ENCODE measurements at regions not wholly inside any gene's neighbourhood (a gene's known extent, or its start where the extent isn't known, plus 50 kb on each side); places are given as distances from the start of the nearest gene placed in this dataset.
"Not testable (repeated sequence)": the region's sequence is repeated elsewhere in the genome, so short reads cannot be mapped to it uniquely, and the experiment has no call there.

DNA sequence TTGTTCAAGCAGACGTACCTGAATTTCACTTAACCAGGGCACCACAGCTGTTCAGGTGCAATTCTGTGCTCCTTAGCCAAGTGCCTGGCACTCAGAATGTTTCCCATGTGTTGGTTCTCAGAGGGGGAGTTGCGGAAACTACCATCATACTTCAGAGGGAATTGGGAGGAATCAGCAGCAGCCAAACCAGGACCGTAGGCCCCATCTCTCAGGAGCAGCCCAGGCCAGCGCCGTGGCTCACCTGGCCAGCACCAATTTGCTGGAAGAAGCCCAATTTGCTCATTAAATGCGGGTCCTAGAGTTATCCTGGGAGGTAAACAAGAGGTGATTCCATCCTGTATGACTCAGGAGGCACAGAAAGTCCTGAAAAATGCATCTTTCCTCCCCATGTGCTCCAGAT lies 435.4 kb downstream of the BRD1 start:
- Histone ChIP-seq H3K4me2 (ENCODE audit: low read depth, low read length, poor library complexity, severe bottlenecking) (no peak overlapping the region), H3K36me3 (ENCODE audit: insufficient read depth, low read length) (no peaks in the 10 kb centered on the region), H3K9me3 (ENCODE audit: insufficient read depth, low read depth, low read length) (no peaks in the 10 kb centered on the region; the same call in 1 of the 2 replicates), H3K79me2 (ENCODE audit: insufficient read depth, low read length) (no peaks in the 10 kb centered on the region), H3K9me2 (replicated peaks; ENCODE audit: low read depth, low read length) (no peaks in the 10 kb centered on the region), H3K9ac (ENCODE audit: low read depth, low read length, poor library complexity, severe bottlenecking) (no peak overlapping the region), H2AFZ (ENCODE audit: low read length) (no peak overlapping the region), H3K4me1 (ENCODE audit: insufficient read depth, low read length, poor library complexity, severe bottlenecking) (no peaks in the 10 kb centered on the region), H4K20me1 (ENCODE audit: insufficient read depth, low read length, poor library complexity, severe bottlenecking) (no peaks in the 10 kb centered on the region), H3K4me3 (ENCODE audit: low read length, poor library complexity, severe bottlenecking) (no peak overlapping the region), H3F3A (ENCODE audit: low read depth) (no peaks in the 10 kb centered on the region), H3K27me3 (ENCODE audit: insufficient read depth, low read length, poor library complexity, severe bottlenecking) (no peaks in the 10 kb centered on the region)
- TF ChIP-seq, protein P1, sequence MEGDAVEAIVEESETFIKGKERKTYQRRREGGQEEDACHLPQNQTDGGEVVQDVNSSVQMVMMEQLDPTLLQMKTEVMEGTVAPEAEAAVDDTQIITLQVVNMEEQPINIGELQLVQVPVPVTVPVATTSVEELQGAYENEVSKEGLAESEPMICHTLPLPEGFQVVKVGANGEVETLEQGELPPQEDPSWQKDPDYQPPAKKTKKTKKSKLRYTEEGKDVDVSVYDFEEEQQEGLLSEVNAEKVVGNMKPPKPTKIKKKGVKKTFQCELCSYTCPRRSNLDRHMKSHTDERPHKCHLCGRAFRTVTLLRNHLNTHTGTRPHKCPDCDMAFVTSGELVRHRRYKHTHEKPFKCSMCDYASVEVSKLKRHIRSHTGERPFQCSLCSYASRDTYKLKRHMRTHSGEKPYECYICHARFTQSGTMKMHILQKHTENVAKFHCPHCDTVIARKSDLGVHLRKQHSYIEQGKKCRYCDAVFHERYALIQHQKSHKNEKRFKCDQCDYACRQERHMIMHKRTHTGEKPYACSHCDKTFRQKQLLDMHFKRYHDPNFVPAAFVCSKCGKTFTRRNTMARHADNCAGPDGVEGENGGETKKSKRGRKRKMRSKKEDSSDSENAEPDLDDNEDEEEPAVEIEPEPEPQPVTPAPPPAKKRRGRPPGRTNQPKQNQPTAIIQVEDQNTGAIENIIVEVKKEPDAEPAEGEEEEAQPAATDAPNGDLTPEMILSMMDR (conservative IDR thresholded peaks at IDR 0.05; ENCODE audit: low read length) = no peak
- no peak for TF ChIP-seq EZH2phosphoT487 (IDR thresholded peaks at IDR 0.05; ENCODE audit: borderline replicate concordance)

DNA sequence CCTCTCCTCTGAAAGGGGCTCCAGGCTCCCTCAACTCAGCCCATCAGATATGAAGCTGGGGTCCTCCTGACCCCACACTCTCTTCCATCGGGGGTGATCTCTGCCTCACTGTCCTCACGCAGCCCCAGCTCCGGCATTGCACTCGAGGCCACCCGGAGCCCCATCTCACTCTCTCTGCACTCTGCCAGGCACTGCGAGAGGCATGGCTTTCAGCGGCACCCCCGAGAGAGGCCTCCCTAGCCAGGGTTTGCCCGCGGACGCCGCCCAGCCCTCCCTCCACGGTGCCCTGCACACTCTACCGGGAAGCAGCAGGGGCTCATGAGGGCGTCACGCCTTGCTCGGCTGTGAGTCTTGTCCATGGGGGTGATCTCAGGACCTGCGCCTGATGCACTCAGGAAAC lies 436.2 kb downstream of the BRD1 start:
- H2AFZ ChIP-seq (ENCODE audit: low read length) = no peak overlapping the region
- H4K20me1 ChIP-seq (ENCODE audit: insufficient read depth, low read length, poor library complexity, severe bottlenecking) = no peaks in the 10 kb centered on the region
- no peaks in the 10 kb centered on the region for H3K36me3 ChIP-seq (ENCODE audit: insufficient read depth, low read length)
- no peak for TF ChIP-seq EZH2phosphoT487 (IDR thresholded peaks at IDR 0.05; ENCODE audit: borderline replicate concordance)
- TF ChIP-seq, protein P1 (conservative IDR thresholded peaks at IDR 0.05; ENCODE audit: low read length) = no peak
- H3K4me3 ChIP-seq (ENCODE audit: low read length, poor library complexity, severe bottlenecking) = no peak overlapping the region
- no peaks in the 10 kb centered on the region for H3K79me2 ChIP-seq (ENCODE audit: insufficient read depth, low read length)
- H3K9ac ChIP-seq (ENCODE audit: low read depth, low read length, poor library complexity, severe bottlenecking) = no peak overlapping the region
- H3K4me2 ChIP-seq (ENCODE audit: low read depth, low read length, poor library complexity, severe bottlenecking) = no peak overlapping the region
- H3K9me3 ChIP-seq (ENCODE audit: insufficient read depth, low read depth, low read length) = no peaks in the 10 kb centered on the region; the same call in 1 of the 2 replicates
- H3F3A ChIP-seq (ENCODE audit: low read depth) = no peaks in the 10 kb centered on the region
- H3K9me2 ChIP-seq (replicated peaks; ENCODE audit: low read depth, low read length) = no peaks in the 10 kb centered on the region
- no peaks in the 10 kb centered on the region for H3K4me1 ChIP-seq (ENCODE audit: insufficient read depth, low read length, poor library complexity, severe bottlenecking)
- H3K27me3 ChIP-seq (ENCODE audit: insufficient read depth, low read length, poor library complexity, severe bottlenecking) = no peaks in the 10 kb centered on the region

DNA sequence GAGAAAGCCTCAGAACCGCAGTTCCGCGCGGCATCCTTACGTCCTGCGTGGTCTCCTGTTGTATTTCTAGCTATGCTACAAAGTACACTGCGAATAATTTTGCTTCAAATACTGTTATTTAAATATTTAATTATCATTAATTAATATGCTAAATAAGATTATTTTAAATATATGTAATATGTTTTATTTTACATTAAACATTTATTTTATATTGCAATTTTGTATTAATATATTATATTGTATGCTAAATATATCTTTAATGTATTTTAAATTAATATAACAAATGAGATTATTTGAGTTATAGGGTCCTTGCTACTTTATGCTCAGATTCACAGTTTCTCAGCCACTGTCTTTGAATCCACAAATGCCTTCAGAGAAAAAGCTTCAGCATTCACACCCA lies 436.7 kb downstream of the BRD1 start:
- Histone ChIP-seq H2AFZ (ENCODE audit: low read length) (no peak overlapping the region), H3K27me3 (ENCODE audit: insufficient read depth, low read length, poor library complexity, severe bottlenecking) (no peaks in the 10 kb centered on the region), H4K20me1 (ENCODE audit: insufficient read depth, low read length, poor library complexity, severe bottlenecking) (no peaks in the 10 kb centered on the region), H3K4me2 (ENCODE audit: low read depth, low read length, poor library complexity, severe bottlenecking) (no peak overlapping the region), H3K79me2 (ENCODE audit: insufficient read depth, low read length) (no peaks in the 10 kb centered on the region), H3K36me3 (ENCODE audit: insufficient read depth, low read length) (no peaks in the 10 kb centered on the region), H3K9me2 (replicated peaks; ENCODE audit: low read depth, low read length) (no peaks in the 10 kb centered on the region), H3K4me3 (ENCODE audit: low read length, poor library complexity, severe bottlenecking) (no peak overlapping the region), H3K9ac (ENCODE audit: low read depth, low read length, poor library complexity, severe bottlenecking) (no peak overlapping the region), H3F3A (ENCODE audit: low read depth) (no peaks in the 10 kb centered on the region), H3K9me3 (ENCODE audit: insufficient read depth, low read depth, low read length) (no peaks in the 10 kb centered on the region; the same call in 1 of the 2 replicates), H3K4me1 (ENCODE audit: insufficient read depth, low read length, poor library complexity, severe bottlenecking) (no peaks in the 10 kb centered on the region)
- TF ChIP-seq EZH2phosphoT487 (IDR thresholded peaks at IDR 0.05; ENCODE audit: borderline replicate concordance) = no peak
- TF ChIP-seq, protein P1 (conservative IDR thresholded peaks at IDR 0.05; ENCODE audit: low read length) = no peak

DNA sequence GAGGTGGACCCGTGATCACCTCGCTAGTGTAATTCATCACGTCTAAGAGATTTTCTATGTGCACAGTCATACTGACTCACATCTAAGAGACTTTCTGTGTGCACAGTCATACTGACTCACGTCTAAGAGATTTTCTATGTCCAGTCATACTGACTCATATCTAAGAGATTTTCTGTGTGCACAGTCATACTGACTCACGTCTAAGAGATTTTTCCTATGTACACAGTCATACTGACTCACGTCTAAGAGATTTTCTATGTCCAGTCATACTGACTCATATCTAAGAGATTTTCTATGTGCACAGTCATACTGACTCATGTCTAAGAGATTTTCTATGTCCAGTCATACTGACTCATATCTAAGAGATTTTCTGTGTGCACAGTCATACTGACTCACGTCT lies 443.8 kb downstream of the BRD1 start:
- not testable (repeated sequence) for H3K9me3 ChIP-seq (ENCODE audit: insufficient read depth, low read depth, low read length); H3K9ac ChIP-seq (ENCODE audit: low read depth, low read length, poor library complexity, severe bottlenecking); H4K20me1 ChIP-seq (ENCODE audit: insufficient read depth, low read length, poor library complexity, severe bottlenecking); H3K27me3 ChIP-seq (ENCODE audit: insufficient read depth, low read length, poor library complexity, severe bottlenecking); H3F3A ChIP-seq (ENCODE audit: low read depth); H3K4me1 ChIP-seq (ENCODE audit: insufficient read depth, low read length, poor library complexity, severe bottlenecking); H3K4me3 ChIP-seq (ENCODE audit: low read length, poor library complexity, severe bottlenecking); H3K79me2 ChIP-seq (ENCODE audit: insufficient read depth, low read length); H3K9me2 ChIP-seq (replicated peaks; ENCODE audit: low read depth, low read length); H3K4me2 ChIP-seq (ENCODE audit: low read depth, low read length, poor library complexity, severe bottlenecking); H3K36me3 ChIP-seq (ENCODE audit: insufficient read depth, low read length); H2AFZ ChIP-seq (ENCODE audit: low read length)
